ENCODE measurements at regions not wholly inside any gene's neighbourhood (a gene's known extent, or its start where the extent isn't known, plus 50 kb on each side); places are given as distances from the start of the nearest gene placed in this dataset.
"Not testable (repeated sequence)": the region's sequence is repeated elsewhere in the genome, so short reads cannot be mapped to it uniquely, and the experiment has no call there.

GRCh38 chr9:720239-720881 lies 121.1 kb upstream of the DMRT1 start:
- DNase-seq = no peak

GRCh38 chr9:722388-722980 lies 119.0 kb upstream of the DMRT1 start:
- no peak for DNase-seq

GRCh38 chr9:724461-724860 lies 117.0 kb upstream of the DMRT1 start:
- not testable (repeated sequence) for DNase-seq

- no peak for DNase-seq
Measured at GRCh38 chr9:726005-726404, 115.5 kb upstream of the DMRT1 start.

GRCh38 chr9:727767-728166 lies 113.7 kb upstream of the DMRT1 start:
- no peak for DNase-seq

- DNase-seq = no peak
Measured at GRCh38 chr9:728535-728934, 113.0 kb upstream of the DMRT1 start.

- DNase-seq = no peak
Measured at GRCh38 chr9:731474-731873, 110.0 kb upstream of the DMRT1 start.

- no peak for DNase-seq
Measured at GRCh38 chr9:734831-735511, 106.5 kb upstream of the DMRT1 start.

- DNase-seq = no peak
Measured at GRCh38 chr9:737400-738120, 103.9 kb upstream of the DMRT1 start.

GRCh38 chr9:738209-738915 lies 103.1 kb upstream of the DMRT1 start:
- no peak for DNase-seq

- DNase-seq = no peak
Measured at GRCh38 chr9:739362-739761, 102.1 kb upstream of the DMRT1 start.

- DNase-seq = no peak
Measured at GRCh38 chr9:740221-740620, 101.3 kb upstream of the DMRT1 start.

- no peak for DNase-seq
Measured at GRCh38 chr9:742104-742503, 99.4 kb upstream of the DMRT1 start.

GRCh38 chr9:742914-743589 lies 98.4 kb upstream of the DMRT1 start:
- no peak for DNase-seq

GRCh38 chr9:744046-744712 lies 97.3 kb upstream of the DMRT1 start:
- DNase-seq = no peak

- DNase-seq = no peak
Measured at GRCh38 chr9:744790-745484, 96.6 kb upstream of the DMRT1 start.

- no peak for DNase-seq
Measured at GRCh38 chr9:745761-746380, 95.6 kb upstream of the DMRT1 start.

GRCh38 chr9:746661-747434 lies 94.6 kb upstream of the DMRT1 start:
- no peak for DNase-seq

- no peak for DNase-seq
Measured at GRCh38 chr9:747567-747966, 93.9 kb upstream of the DMRT1 start.

Data from RPMI8226 (cell line).